M059J (cell line): ENCODE measurements at regions not wholly inside any gene's neighbourhood (a gene's known extent, or its start where the extent isn't known, plus 50 kb on each side); places are given as distances from the start of the nearest gene placed in this dataset.
A peak's percentile ranks its signal among the peaks of the same experiment; 100 is the strongest.
"Not testable (repeated sequence)": the region's sequence is repeated elsewhere in the genome, so short reads cannot be mapped to it uniquely, and the experiment has no call there.

ENCODE experiments used
- DNase-seq: peaks from one replicate; pipeline ENCODE4 v3.0.0-alpha.2; 2012; ENCODE audit warnings: low read depth

- DNase-seq = no peak
Measured at GRCh38 chr17:77337150-77337549, 196.4 kb downstream of the SEC14L1 start.

- no peak for DNase-seq
Measured at GRCh38 chr17:77341069-77341541, 200.3 kb downstream of the SEC14L1 start.

GRCh38 chr17:77342656-77342990 is 201.9 kb downstream of the SEC14L1 start:
- not testable (repeated sequence) for DNase-seq

GRCh38 chr17:77343031-77343800 is 202.4 kb downstream of the SEC14L1 start:
- no peak for DNase-seq

GRCh38 chr17:77344038-77344437 is 203.3 kb downstream of the SEC14L1 start:
- no peak for DNase-seq

- no peak for DNase-seq
Measured at GRCh38 chr17:77345260-77345910, 204.6 kb downstream of the SEC14L1 start.

GRCh38 chr17:77346765-77347164 is 206.0 kb downstream of the SEC14L1 start:
- no peak for DNase-seq

GRCh38 chr17:77347544-77347943 is 206.8 kb downstream of the SEC14L1 start:
- DNase-seq = no peak

- DNase-seq = no peak
Measured at GRCh38 chr17:77349976-77350830, 209.4 kb downstream of the SEC14L1 start.

GRCh38 chr17:77352441-77352840 is 211.7 kb downstream of the SEC14L1 start:
- DNase-seq = no peak

GRCh38 chr17:77352996-77353395 is 212.2 kb downstream of the SEC14L1 start:
- DNase-seq = no peak

GRCh38 chr17:77353684-77354419 is 213.1 kb downstream of the SEC14L1 start:
- no peak for DNase-seq

GRCh38 chr17:77354420-77354669 is 213.6 kb downstream of the SEC14L1 start:
- DNase-seq = no peak

- peak; percentile 78 for DNase-seq
Measured at GRCh38 chr17:77354670-77355455, 214.1 kb downstream of the SEC14L1 start.

- peak; percentile 65 for DNase-seq
Measured at GRCh38 chr17:77356109-77356689, 215.4 kb downstream of the SEC14L1 start.

GRCh38 chr17:77356690-77357201 is 216.0 kb downstream of the SEC14L1 start:
- DNase-seq = no peak

- no peak for DNase-seq
Measured at GRCh38 chr17:77358801-77359200, 218.0 kb downstream of the SEC14L1 start.

GRCh38 chr17:77359236-77359635 is 218.5 kb downstream of the SEC14L1 start:
- DNase-seq = no peak

- DNase-seq = no peak
Measured at GRCh38 chr17:77361986-77362620, 221.3 kb downstream of the SEC14L1 start.

GRCh38 chr17:77363821-77364361 is 223.1 kb downstream of the SEC14L1 start:
- DNase-seq = peak; percentile 45
